ENCODE measurements at regions not wholly inside any gene's neighbourhood (a gene's known extent, or its start where the extent isn't known, plus 50 kb on each side); places are given as distances from the start of the nearest gene placed in this dataset.

DNA sequence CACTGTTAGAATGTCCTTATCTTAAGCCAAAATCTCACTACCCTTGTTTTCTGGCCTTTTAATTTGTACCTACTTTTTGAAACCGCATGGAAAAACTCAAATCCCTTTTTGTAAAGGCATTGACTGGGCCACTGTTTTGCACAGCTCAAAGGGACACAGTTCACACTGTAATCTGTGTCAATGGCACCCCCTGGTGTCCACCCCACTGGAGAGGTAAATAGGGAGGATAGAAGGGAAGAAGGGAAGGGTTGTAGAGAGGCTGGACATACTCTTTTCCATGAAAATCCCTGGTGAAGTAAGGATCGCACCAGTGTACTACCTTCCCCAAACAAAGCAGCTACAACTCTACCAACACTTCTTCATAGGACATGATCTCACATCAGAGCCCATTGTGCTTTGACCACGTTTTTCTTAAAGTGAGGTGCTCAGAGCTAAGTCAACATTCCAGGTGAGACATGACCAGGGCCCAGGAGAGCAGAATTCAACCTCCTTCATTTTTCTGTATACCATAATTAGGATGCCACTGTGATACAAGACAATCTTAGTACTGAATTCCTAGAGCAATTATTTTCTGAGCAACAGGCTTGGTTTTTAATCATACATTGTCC lies 92.4 kb upstream of the RMDN2 start:
- H3K36me3 ChIP-seq = no peaks in the 10 kb centered on the region
- 32 to 34% methylated on average over 3 of the region's 3 CpGs for WGBS, 2 donors
- H3K27ac ChIP-seq = no peak overlapping the region
- peak in 1 of 2 donors; percentile 87 for DNase-seq
- H3K27me3 ChIP-seq = no peaks in the 10 kb centered on the region
- H3K4me3 ChIP-seq = no peak overlapping the region
- TF ChIP-seq, protein P1, sequence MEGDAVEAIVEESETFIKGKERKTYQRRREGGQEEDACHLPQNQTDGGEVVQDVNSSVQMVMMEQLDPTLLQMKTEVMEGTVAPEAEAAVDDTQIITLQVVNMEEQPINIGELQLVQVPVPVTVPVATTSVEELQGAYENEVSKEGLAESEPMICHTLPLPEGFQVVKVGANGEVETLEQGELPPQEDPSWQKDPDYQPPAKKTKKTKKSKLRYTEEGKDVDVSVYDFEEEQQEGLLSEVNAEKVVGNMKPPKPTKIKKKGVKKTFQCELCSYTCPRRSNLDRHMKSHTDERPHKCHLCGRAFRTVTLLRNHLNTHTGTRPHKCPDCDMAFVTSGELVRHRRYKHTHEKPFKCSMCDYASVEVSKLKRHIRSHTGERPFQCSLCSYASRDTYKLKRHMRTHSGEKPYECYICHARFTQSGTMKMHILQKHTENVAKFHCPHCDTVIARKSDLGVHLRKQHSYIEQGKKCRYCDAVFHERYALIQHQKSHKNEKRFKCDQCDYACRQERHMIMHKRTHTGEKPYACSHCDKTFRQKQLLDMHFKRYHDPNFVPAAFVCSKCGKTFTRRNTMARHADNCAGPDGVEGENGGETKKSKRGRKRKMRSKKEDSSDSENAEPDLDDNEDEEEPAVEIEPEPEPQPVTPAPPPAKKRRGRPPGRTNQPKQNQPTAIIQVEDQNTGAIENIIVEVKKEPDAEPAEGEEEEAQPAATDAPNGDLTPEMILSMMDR (IDR thresholded peaks at IDR 0.05) = peak; percentile 72 to 89 (median 82)
- TF ChIP-seq EP300 (IDR thresholded peaks at IDR 0.05) = no peak
- peaks cover 5 to 13% (median 12%) of the 10 kb centered on the region in 4 donors for H3K4me1 ChIP-seq
- ATAC-seq (ENCODE audit: low FRiP score in 2 of 2) = peak; percentile 89 to 94
- H3K9me3 ChIP-seq = no peaks in the 10 kb centered on the region

DNA sequence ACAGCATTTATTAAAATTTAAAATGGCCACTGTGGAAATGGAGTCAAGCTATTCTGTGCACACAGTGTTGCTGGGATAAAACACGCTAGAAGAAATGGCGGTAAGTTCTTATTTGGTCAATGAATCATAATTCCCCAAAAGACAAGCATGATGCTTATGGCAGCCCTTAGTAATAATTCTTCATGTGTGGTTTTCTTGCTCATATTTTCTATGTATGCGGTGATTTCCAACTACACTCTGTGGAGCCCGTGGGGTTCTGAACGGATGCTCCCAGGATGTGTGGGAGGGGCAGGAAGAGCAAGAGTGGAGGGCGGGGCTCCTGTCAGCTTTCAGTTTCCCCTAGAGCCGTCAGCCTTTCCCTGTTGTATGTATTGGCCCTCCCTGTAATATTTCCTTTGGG lies 91.7 kb upstream of the RMDN2 start:
- Histone ChIP-seq H3K27ac (no peak overlapping the region), H3K4me1 (peaks cover 5 to 13% (median 10%) of the 10 kb centered on the region in 4 donors), H3K4me3 (no peak overlapping the region), H3K9me3 (no peaks in the 10 kb centered on the region), H3K36me3 (no peaks in the 10 kb centered on the region), H3K27me3 (no peaks in the 10 kb centered on the region)
- ATAC-seq (ENCODE audit: low FRiP score in 2 of 2) (no peak), DNase-seq (no peak)
- TF ChIP-seq EP300 (IDR thresholded peaks at IDR 0.05) (no peak), POLR2A (IDR thresholded peaks at IDR 0.05) (no peak), POLR2AphosphoS5 (IDR thresholded peaks at IDR 0.05) (no peak)
- TF ChIP-seq, protein P1 (IDR thresholded peaks at IDR 0.05) = no peak
- 39 to 43% methylated on average over 7 of the region's 7 CpGs for WGBS, 2 donors

DNA sequence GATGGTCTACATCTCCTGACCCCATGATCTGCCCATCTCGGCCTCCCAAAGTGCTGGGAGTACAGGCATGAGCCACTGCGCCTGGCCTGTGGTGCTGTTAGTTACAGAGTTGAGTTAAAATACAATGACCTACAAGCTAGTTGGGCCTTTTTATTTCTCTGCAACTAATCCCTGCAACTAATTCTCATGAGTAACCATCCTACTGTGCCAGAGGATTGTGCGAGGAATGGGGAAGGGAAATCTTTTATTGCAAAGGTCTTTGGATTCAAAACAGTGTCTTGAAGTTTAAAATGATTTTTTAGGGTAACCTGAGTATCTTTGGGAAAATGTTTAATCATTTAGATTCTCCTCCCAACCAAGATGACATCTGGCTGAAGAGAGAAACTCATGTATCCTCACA lies 88.8 kb upstream of the RMDN2 start:
- no peaks in the 10 kb centered on the region for H3K9me3 ChIP-seq
- H3K4me1 ChIP-seq = no peaks in the 10 kb centered on the region
- DNase-seq (no peak), ATAC-seq (ENCODE audit: low FRiP score in 2 of 2) (no peak)
- H3K27me3 ChIP-seq = no peaks in the 10 kb centered on the region
- H3K36me3 ChIP-seq = no peaks in the 10 kb centered on the region
- no peak for TF ChIP-seq POLR2A (IDR thresholded peaks at IDR 0.05)
- TF ChIP-seq EP300 (IDR thresholded peaks at IDR 0.05) = no peak
- no peak for TF ChIP-seq POLR2AphosphoS5 (IDR thresholded peaks at IDR 0.05)
- TF ChIP-seq, protein P1 (IDR thresholded peaks at IDR 0.05) = no peak
- 97% methylated on average over 3 of the region's 3 CpGs for WGBS, 2 donors
- no peak overlapping the region for H3K27ac ChIP-seq
- no peak overlapping the region for H3K4me3 ChIP-seq

DNA sequence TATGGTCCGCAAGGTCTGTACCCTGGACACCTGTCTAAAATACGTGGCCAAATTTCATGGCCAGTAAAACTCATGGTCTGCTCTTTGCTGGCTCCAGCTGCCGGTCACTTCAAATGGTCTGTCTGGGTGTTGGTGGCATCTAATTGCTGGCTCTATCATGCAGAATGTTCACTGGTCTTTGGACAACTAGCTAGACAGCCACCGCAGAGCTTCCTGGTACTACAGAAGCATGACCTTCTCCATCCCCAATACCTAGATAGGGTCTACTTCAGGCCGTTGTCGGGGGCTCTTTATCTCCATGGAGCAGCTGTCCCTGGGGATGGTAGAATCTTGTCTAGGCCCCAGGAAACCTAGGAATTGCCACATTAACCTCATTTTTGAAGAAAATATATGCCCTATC lies 88.4 kb upstream of the RMDN2 start:
- no peak for DNase-seq
- no peak for TF ChIP-seq EP300 (IDR thresholded peaks at IDR 0.05)
- TF ChIP-seq, protein P1 (IDR thresholded peaks at IDR 0.05) = no peak
- no peak for TF ChIP-seq POLR2AphosphoS5 (IDR thresholded peaks at IDR 0.05)
- no peak for TF ChIP-seq POLR2A (IDR thresholded peaks at IDR 0.05)
- no peak overlapping the region for H3K4me3 ChIP-seq
- WGBS, 2 donors = 92 to 94% methylated on average over 5 to 6 of the region's 6 CpGs
- no peaks in the 10 kb centered on the region for H3K36me3 ChIP-seq
- no peak overlapping the region for H3K27ac ChIP-seq
- ATAC-seq (ENCODE audit: low FRiP score in 2 of 2) = no peak
- H3K4me1 ChIP-seq = no peaks in the 10 kb centered on the region
- H3K9me3 ChIP-seq = no peaks in the 10 kb centered on the region
- no peaks in the 10 kb centered on the region for H3K27me3 ChIP-seq

DNA sequence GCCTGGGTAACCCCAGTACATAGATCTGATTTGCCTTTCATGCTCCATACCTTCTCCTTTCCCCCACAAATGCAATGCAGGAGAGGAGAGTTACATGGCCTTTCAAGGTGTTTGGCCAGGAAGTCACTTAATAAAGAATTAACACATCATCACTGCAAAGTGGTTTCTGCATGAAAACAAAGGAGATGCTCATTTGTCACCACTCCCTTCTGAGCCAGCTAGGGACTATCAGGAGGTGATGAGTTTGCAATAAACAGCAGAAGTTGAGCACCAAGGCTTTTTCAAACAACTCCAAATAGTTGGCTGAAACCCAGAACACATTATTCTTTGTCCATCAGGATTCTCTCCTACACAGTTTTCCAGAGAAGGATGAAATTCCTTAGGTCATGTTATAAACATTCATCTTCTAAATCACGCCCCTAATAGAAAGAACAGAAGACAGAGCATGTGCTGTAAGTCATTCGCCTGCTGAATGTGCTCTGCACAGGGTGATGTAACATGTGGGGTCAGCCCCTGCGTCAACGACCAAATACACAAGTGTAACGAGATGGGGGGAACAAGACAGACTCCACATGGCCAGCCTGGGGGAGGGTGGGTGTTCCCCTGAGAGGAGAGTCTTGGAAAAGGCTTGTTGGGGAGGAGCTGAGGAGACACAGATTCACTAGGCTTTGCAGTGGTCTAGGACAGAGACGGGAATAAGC lies 87.3 kb upstream of the RMDN2 start:
- Histone ChIP-seq H3K4me3 (no peak overlapping the region), H3K27me3 (no peaks in the 10 kb centered on the region), H3K27ac (no peak overlapping the region), H3K36me3 (no peaks in the 10 kb centered on the region), H3K4me1 (no peaks in the 10 kb centered on the region), H3K9me3 (no peaks in the 10 kb centered on the region)
- peak; percentile 61 to 66 for ATAC-seq (ENCODE audit: low FRiP score in 2 of 2)
- DNase-seq = no peak
- WGBS, 2 donors = 66 to 79% methylated on average over 6 of the region's 6 CpGs
- peak in 1 of 2 donors; percentile 68 for TF ChIP-seq POLR2AphosphoS5 (IDR thresholded peaks at IDR 0.05)
- TF ChIP-seq, protein P1 (IDR thresholded peaks at IDR 0.05) = no peak
- TF ChIP-seq POLR2A (IDR thresholded peaks at IDR 0.05) = no peak
- no peak for TF ChIP-seq EP300 (IDR thresholded peaks at IDR 0.05)
